NOMO-1 treated with DMSO at 0.1 percent for 48 hours (cell line): ENCODE measurements at regions not wholly inside any gene's neighbourhood (a gene's known extent, or its start where the extent isn't known, plus 50 kb on each side); places are given as distances from the start of the nearest gene placed in this dataset.
"Not testable (repeated sequence)": the region's sequence is repeated elsewhere in the genome, so short reads cannot be mapped to it uniquely, and the experiment has no call there.

Source experiments
- DNase-seq: peaks from one replicate; lab custom pipeline; 2025; ENCODE audit not compliant: unreplicated experiment; lab: John Stamatoyannopoulos, UW

GRCh38 chr1:119191325-119191724 lies 50.9 kb upstream of the WARS2 start:
- no peak for DNase-seq

- DNase-seq, result no peak
Observed at GRCh38 chr1:119204197-119204960, 63.9 kb upstream of the WARS2 start.

- no peak for DNase-seq
Observed at GRCh38 chr1:119204961-119205357, 64.5 kb upstream of the WARS2 start.

- DNase-seq, result no peak
Observed at GRCh38 chr1:119209061-119209460, 68.6 kb upstream of the WARS2 start.

- no peak for DNase-seq
Observed at GRCh38 chr1:119209596-119210295, 69.3 kb upstream of the WARS2 start.

GRCh38 chr1:119210296-119210649 lies 69.8 kb upstream of the WARS2 start:
- no peak for DNase-seq

- DNase-seq, result not testable (repeated sequence)
Observed at GRCh38 chr1:119213213-119213612, 72.8 kb upstream of the WARS2 start.

- DNase-seq, result not testable (repeated sequence)
Observed at GRCh38 chr1:119214961-119215360, 74.5 kb upstream of the WARS2 start.

- DNase-seq, result no peak
Observed at GRCh38 chr1:119217309-119217828, 76.9 kb upstream of the WARS2 start.

GRCh38 chr1:119219711-119220110 lies 79.3 kb upstream of the WARS2 start:
- DNase-seq, result peak; percentile 43

GRCh38 chr1:119220991-119221390 lies 80.5 kb upstream of the WARS2 start:
- DNase-seq, result no peak

- DNase-seq, result no peak
Observed at GRCh38 chr1:119222271-119222670, 81.8 kb upstream of the WARS2 start.

- DNase-seq, result no peak
Observed at GRCh38 chr1:119225265-119225664, 84.8 kb upstream of the WARS2 start.

- no peak for DNase-seq
Observed at GRCh38 chr1:119225831-119226230, 85.4 kb upstream of the WARS2 start.

- DNase-seq, result no peak
Observed at GRCh38 chr1:119226321-119226720, 85.9 kb upstream of the WARS2 start.

GRCh38 chr1:119226913-119227312 lies 86.5 kb upstream of the WARS2 start:
- DNase-seq, result no peak

- DNase-seq, result no peak
Observed at GRCh38 chr1:119227456-119227855, 87.0 kb upstream of the WARS2 start.

GRCh38 chr1:119228335-119229080 lies 88.1 kb upstream of the WARS2 start:
- no peak for DNase-seq

- DNase-seq, result no peak
Observed at GRCh38 chr1:119235120-119235519, 94.7 kb upstream of the WARS2 start.

- DNase-seq, result no peak
Observed at GRCh38 chr1:119245881-119246280, 105.4 kb upstream of the WARS2 start.

GRCh38 chr1:119249283-119249682 lies 108.8 kb upstream of the WARS2 start:
- DNase-seq, result no peak

- no peak for DNase-seq
Observed at GRCh38 chr1:119250299-119250698, 109.8 kb upstream of the WARS2 start.
